ENCODE measurements at regions not wholly inside any gene's neighbourhood (a gene's known extent, or its start where the extent isn't known, plus 50 kb on each side); places are given as distances from the start of the nearest gene placed in this dataset.

GRCh38 chr7:145903658-145904057 is 212.9 kb upstream of the CNTNAP2 start:
- no peaks in the 10 kb centered on the region for H3K4me1 ChIP-seq
- intact Hi-C loops (cut with DNase I), result no loop called here
- no peaks in the 10 kb centered on the region for H3K27me3 ChIP-seq
- no peak for DNase-seq
- H3K9me3 ChIP-seq, result no peaks in the 10 kb centered on the region
- no peak overlapping the region for H3K27ac ChIP-seq
- no peak overlapping the region for H3K4me3 ChIP-seq (replicated peaks in 1 of 3)
- TF ChIP-seq POLR2A (IDR thresholded peaks at IDR 0.05), result no peak
- TF ChIP-seq, protein P1, sequence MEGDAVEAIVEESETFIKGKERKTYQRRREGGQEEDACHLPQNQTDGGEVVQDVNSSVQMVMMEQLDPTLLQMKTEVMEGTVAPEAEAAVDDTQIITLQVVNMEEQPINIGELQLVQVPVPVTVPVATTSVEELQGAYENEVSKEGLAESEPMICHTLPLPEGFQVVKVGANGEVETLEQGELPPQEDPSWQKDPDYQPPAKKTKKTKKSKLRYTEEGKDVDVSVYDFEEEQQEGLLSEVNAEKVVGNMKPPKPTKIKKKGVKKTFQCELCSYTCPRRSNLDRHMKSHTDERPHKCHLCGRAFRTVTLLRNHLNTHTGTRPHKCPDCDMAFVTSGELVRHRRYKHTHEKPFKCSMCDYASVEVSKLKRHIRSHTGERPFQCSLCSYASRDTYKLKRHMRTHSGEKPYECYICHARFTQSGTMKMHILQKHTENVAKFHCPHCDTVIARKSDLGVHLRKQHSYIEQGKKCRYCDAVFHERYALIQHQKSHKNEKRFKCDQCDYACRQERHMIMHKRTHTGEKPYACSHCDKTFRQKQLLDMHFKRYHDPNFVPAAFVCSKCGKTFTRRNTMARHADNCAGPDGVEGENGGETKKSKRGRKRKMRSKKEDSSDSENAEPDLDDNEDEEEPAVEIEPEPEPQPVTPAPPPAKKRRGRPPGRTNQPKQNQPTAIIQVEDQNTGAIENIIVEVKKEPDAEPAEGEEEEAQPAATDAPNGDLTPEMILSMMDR (IDR thresholded peaks at IDR 0.05), result no peak
- H3K36me3 ChIP-seq, result no peaks in the 10 kb centered on the region

DNA sequence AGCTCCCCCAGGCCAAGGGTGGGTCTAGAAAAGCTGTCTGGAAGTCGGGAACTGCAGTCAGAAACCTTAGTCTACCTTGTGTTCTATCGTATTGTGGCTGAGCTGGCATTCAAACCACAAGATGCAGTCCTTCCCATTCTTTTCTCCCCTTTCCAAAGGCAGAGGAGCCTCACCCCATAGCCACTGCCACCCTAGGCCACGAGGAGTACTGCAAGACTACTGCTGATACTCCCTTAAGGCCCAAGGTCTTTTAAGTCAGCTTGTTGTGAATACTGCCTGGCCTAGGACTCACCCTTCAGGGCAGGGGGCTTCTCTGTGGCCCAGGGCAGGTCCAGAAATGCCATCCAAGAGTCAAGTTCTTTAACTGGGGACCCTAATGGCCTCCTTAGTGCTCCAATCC is 214.5 kb upstream of the CNTNAP2 start:
- intact Hi-C loops (cut with DNase I), result no loop called here
- WGBS, 2 donors, result 74 to 76% methylated on average over 3 of the region's 3 CpGs
- H3K4me3 ChIP-seq (replicated peaks in 1 of 3), result no peak overlapping the region

GRCh38 chr7:145899938-145900337 is 216.7 kb upstream of the CNTNAP2 start:
- TF ChIP-seq, protein P1 (IDR thresholded peaks at IDR 0.05), result no peak
- no peak for TF ChIP-seq POLR2A (IDR thresholded peaks at IDR 0.05)
- Histone ChIP-seq H3K4me1 (no peaks in the 10 kb centered on the region), H3K4me3 (replicated peaks in 1 of 3) (no peak overlapping the region), H3K36me3 (no peaks in the 10 kb centered on the region), H3K9me3 (no peaks in the 10 kb centered on the region), H3K27ac (no peak overlapping the region), H3K27me3 (no peaks in the 10 kb centered on the region)
- intact Hi-C loops (cut with DNase I), result no loop called here
- DNase-seq, result no peak
- 86 to 92% methylated on average over 2 of the region's 2 CpGs for WGBS, 2 donors

More for the DNA sequence above, 214.5 kb upstream of the CNTNAP2 start:
- Histone ChIP-seq H3K27me3 (no peaks in the 10 kb centered on the region), H3K9me3 (no peaks in the 10 kb centered on the region), H3K27ac (no peak overlapping the region), H3K36me3 (no peaks in the 10 kb centered on the region), H3K4me1 (no peaks in the 10 kb centered on the region)
- no peak for DNase-seq
- TF ChIP-seq, protein P1 (IDR thresholded peaks at IDR 0.05), result no peak
- TF ChIP-seq POLR2A (IDR thresholded peaks at IDR 0.05), result no peak

DNA sequence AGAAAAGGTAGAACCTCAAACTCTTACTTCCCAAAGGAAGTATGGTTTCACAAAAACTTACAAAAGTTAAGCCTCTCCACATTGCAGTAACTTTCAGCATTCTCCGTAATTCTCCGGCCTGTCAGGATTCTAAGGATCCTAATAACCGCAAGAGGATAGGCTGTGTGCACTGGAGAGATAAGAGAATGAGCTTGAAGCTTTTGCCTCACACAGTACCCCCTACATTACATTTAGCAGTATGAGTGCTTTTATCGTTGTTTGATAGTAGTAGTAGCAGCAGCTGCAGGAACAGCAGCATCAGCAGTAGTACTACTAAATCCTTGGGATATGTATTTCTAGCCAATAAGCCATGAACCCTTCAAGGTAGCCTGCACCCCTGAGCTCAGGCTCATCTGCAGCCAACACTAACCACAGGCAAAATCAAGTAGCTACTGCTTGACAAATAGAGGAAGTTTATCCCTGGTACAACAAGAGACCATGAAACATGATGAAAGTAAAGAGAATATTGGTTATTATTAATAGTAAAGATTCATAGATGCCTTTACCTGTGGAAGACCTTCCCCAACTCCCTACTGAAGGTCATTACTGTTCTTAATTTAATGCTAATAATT is 222.6 kb upstream of the CNTNAP2 start:
- no peaks in the 10 kb centered on the region for H3K9me3 ChIP-seq
- no peaks in the 10 kb centered on the region for H3K27me3 ChIP-seq
- H3K4me1 ChIP-seq, result no peaks in the 10 kb centered on the region
- no peak overlapping the region for H3K27ac ChIP-seq
- H3K36me3 ChIP-seq, result no peaks in the 10 kb centered on the region
- no peak for DNase-seq
- 93 to 96% methylated on average over 4 of the region's 4 CpGs for WGBS, 2 donors
- TF ChIP-seq POLR2A (IDR thresholded peaks at IDR 0.05), result no peak
- TF ChIP-seq, protein P1 (IDR thresholded peaks at IDR 0.05), result no peak
- intact Hi-C loops (cut with DNase I), result no loop called here
- no peak overlapping the region for H3K4me3 ChIP-seq (replicated peaks in 1 of 3)

DNA sequence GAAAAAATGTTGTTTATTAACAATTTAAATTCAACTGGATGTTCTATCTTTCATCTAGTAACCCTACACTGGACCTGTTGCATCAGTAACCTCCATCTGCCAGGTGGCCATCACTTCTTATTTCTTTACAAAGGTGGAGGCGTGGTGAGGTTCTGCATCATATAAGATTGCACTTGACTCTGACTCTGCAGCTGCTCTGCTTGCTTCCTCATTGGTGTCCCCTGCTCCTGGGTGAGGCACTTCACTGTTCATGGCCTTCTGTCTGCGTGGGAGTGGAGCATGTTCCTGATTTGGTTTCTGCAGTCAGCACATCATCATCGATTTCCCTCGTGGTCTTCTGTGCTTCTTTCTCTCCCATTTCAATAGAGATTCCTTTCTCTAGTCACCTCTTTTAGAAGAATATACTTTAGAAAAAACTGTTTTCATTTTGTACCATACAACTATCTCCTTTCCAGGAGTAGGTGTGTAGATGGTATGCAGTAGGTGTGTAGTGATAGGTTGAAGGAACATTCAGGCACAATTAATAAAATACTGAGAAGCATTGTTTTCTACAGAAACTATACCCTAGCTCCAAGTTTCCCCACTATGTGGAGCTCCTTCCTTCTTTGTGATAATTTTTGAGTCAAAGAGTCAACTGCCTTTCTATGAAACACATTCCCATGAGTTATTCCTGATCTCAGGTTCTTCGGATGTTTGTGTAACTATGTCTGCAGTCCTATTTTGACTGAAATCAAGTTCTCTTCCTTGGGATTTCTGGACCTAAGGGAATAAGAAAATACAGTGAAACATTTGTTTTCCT is 231.7 kb upstream of the CNTNAP2 start:
- Histone ChIP-seq H3K4me1 (no peaks in the 10 kb centered on the region), H3K27me3 (no peaks in the 10 kb centered on the region), H3K36me3 (no peaks in the 10 kb centered on the region), H3K9me3 (no peaks in the 10 kb centered on the region), H3K27ac (no peak overlapping the region), H3K4me3 (replicated peaks in 1 of 3) (no peak overlapping the region)
- TF ChIP-seq, protein P1 (IDR thresholded peaks at IDR 0.05), result no peak
- TF ChIP-seq POLR2A (IDR thresholded peaks at IDR 0.05), result no peak
- no peak for DNase-seq
- intact Hi-C loops (cut with DNase I), result no loop called here
- WGBS, 2 donors, result 78 to 82% methylated on average over 5 of the region's 5 CpGs

Data from thyroid gland (tissue), 4 donors.